NB4 (cell line): ENCODE measurements at regions not wholly inside any gene's neighbourhood (a gene's known extent, or its start where the extent isn't known, plus 50 kb on each side); places are given as distances from the start of the nearest gene placed in this dataset.

Experiments
- DNase-seq: peaks from one replicate; pipeline ENCODE4 v3.0.0; 2010; ENCODE audit warnings: low read depth
- H3K4me3 ChIP-seq: one replicate; pipeline ENCODE4 v1.5.1; 2011; ENCODE audit warnings: mild to moderate bottlenecking, low read depth, low read length, moderate library complexity
- CTCF ChIP-seq: IDR thresholded peaks from one replicate; pipeline ENCODE4 v1.5.1; 2012; ENCODE audit warnings: low read depth, low read length
- MAX ChIP-seq: IDR thresholded peaks from 2 replicates; pipeline ENCODE4 v1.6.1; 2011; ENCODE audit warnings: low read depth, low read length
- MYC ChIP-seq: IDR thresholded peaks from 2 replicates; pipeline ENCODE4 v1.6.1; 2011; ENCODE audit warnings: low read depth, low read length
- POLR2A ChIP-seq: IDR thresholded peaks from 2 replicates; pipeline ENCODE4 v1.6.1; 2011; ENCODE audit warnings: mild to moderate bottlenecking; ENCODE audit not compliant: insufficient read length; ENCODE audit errors: extremely low read depth

GRCh38 chr16:66054095-66054494 lies 312.4 kb upstream of the CDH5 start:
- TF ChIP-seq MAX (no peak), MYC (no peak), POLR2A (no peak), CTCF (no peak)
- DNase-seq, result no peak
- no peak overlapping the region for H3K4me3 ChIP-seq

- TF ChIP-seq MAX (no peak), POLR2A (no peak)
- H3K4me3 ChIP-seq, result no peak overlapping the region
Measured at GRCh38 chr16:66052745-66053144, 313.7 kb upstream of the CDH5 start.

GRCh38 chr16:66050991-66051390 lies 315.5 kb upstream of the CDH5 start:
- TF ChIP-seq CTCF (no peak), MYC (no peak), MAX (no peak), POLR2A (no peak)
- H3K4me3 ChIP-seq, result no peak overlapping the region
- DNase-seq, result no peak

More at GRCh38 chr16:66052745-66053144, 313.7 kb upstream of the CDH5 start:
- no peak for DNase-seq

GRCh38 chr16:66049865-66050264 lies 316.6 kb upstream of the CDH5 start:
- H3K4me3 ChIP-seq, result no peak overlapping the region
- no peak for DNase-seq
- TF ChIP-seq CTCF, result no peak
- no peak for TF ChIP-seq MAX
- TF ChIP-seq MYC, result no peak
- no peak for TF ChIP-seq POLR2A

GRCh38 chr16:66045626-66046025 lies 320.9 kb upstream of the CDH5 start:
- H3K4me3 ChIP-seq, result no peak overlapping the region
- no peak for DNase-seq
- TF ChIP-seq MYC (no peak), MAX (no peak), POLR2A (no peak), CTCF (no peak)

- H3K4me3 ChIP-seq, result no peak overlapping the region
- no peak for DNase-seq
- TF ChIP-seq MAX (no peak), POLR2A (no peak), MYC (no peak), CTCF (no peak)
Measured at GRCh38 chr16:66044556-66044955, 321.9 kb upstream of the CDH5 start.
